GM23248 (cell line): ENCODE measurements at regions not wholly inside any gene's neighbourhood (a gene's known extent, or its start where the extent isn't known, plus 50 kb on each side); places are given as distances from the start of the nearest gene placed in this dataset.

Experiments
- DNase-seq: peaks from one replicate; pipeline ENCODE4 v3.0.0-alpha.2; 2015
- H2AFZ ChIP-seq: fragments of 200-600 bp; sonication (generic); 2 replicates; pipeline ENCODE4 v1.6.1; 2016; ENCODE audit warnings: antibody characterized with exemption
- H3F3A ChIP-seq: fragments of 200-600 bp; sonication (generic); 2 replicates; pipeline ENCODE4 v1.6.1; 2016; ENCODE audit warnings: mild to moderate bottlenecking, antibody characterized with exemption, mixed run types; ENCODE audit not compliant: insufficient read depth
- H3K27ac ChIP-seq: fragments of 200-600 bp; sonication (generic); 2 replicates; pipeline ENCODE4 v1.5.1; 2016; ENCODE audit warnings: mild to moderate bottlenecking
- H3K27me3 ChIP-seq: fragments of 200-600 bp; sonication (generic); replicated peaks from 2 replicates; pipeline ENCODE4 v1.6.1; 2016; ENCODE audit warnings: mild to moderate bottlenecking; ENCODE audit not compliant: insufficient read depth
- H3K36me3 ChIP-seq: fragments of 200-600 bp; sonication (generic); 2 replicates; pipeline ENCODE4 v1.6.1; 2016; ENCODE audit warnings: low read depth, mild to moderate bottlenecking
- H3K4me1 ChIP-seq: fragments of 200-600 bp; sonication (generic); 2 replicates; pipeline ENCODE4 v1.6.1; 2016; ENCODE audit warnings: mild to moderate bottlenecking; ENCODE audit not compliant: insufficient read depth
- H3K4me2 ChIP-seq: fragments of 200-600 bp; sonication (generic); one replicate; pipeline ENCODE4 v1.6.1; 2016; ENCODE audit warnings: mild to moderate bottlenecking; ENCODE audit not compliant: unreplicated experiment
- H3K4me3 ChIP-seq: fragments of 200-600 bp; sonication (generic); 2 replicates; pipeline ENCODE4 v1.5.1; 2016; ENCODE audit warnings: mild to moderate bottlenecking
- H3K79me2 ChIP-seq: fragments of 200-600 bp; sonication (generic); 2 replicates; pipeline ENCODE4 v1.6.1; 2016; ENCODE audit warnings: mild to moderate bottlenecking; ENCODE audit not compliant: insufficient read depth
- H3K9ac ChIP-seq: fragments of 200-600 bp; sonication (generic); 2 replicates; pipeline ENCODE4 v1.6.1; 2016; ENCODE audit warnings: mild to moderate bottlenecking
- H3K9me2 ChIP-seq: fragments of 200-600 bp; sonication (generic); 2 replicates; pipeline ENCODE4 v1.6.1; 2016; ENCODE audit warnings: mixed run types, mild to moderate bottlenecking, moderate library complexity; ENCODE audit not compliant: insufficient read depth
- H3K9me3 ChIP-seq: fragments of 200-600 bp; sonication (generic); one replicate; pipeline ENCODE4 v1.6.1; 2017; ENCODE audit warnings: low read depth
- H4K20me1 ChIP-seq: fragments of 200-600 bp; sonication (generic); 2 replicates; pipeline ENCODE4 v1.6.0; 2016; ENCODE audit not compliant: insufficient read depth
- EZH2 ChIP-seq: fragments of 200-600 bp; sonication (generic); IDR thresholded peaks from 2 replicates; pipeline ENCODE4 v1.6.1; 2018; ENCODE audit warnings: antibody characterized with exemption, mild to moderate bottlenecking; ENCODE audit not compliant: insufficient read depth, poor library complexity, severe bottlenecking
- EZH2phosphoT487 ChIP-seq: fragments of 200-600 bp; sonication (generic); IDR thresholded peaks from 2 replicates; pipeline ENCODE4 v1.6.1; 2018; ENCODE audit warnings: antibody characterized with exemption, moderate library complexity, mild to moderate bottlenecking, low read depth; ENCODE audit not compliant: insufficient read depth
- WGBS, 2 experiments: methylation state at CpG; one replicate each; pipeline ENCODE4 v1.1.6; 2015 to 2017; ENCODE audit warnings: low lambda C conversion rate in 2 of 2, low coverage in 1 of 2; ENCODE audit errors: missing lambda C conversion rate in 2 of 2; 5-methylcytosine and 5-hydroxymethylcytosine counted together
- in situ Hi-C: fragments of 300-500 bp; cut with MboI; formaldehyde crosslinking; loops from 2 replicates; pipeline ENCODE4 v1.15.0; 2020

GRCh38 chr2:12107939-12108338 lies 361.5 kb downstream of the LPIN1 start:
- in situ Hi-C loops, result no loop called here
- no peak overlapping the region for H3K4me3 ChIP-seq
- no peak for TF ChIP-seq EZH2
- no peak for TF ChIP-seq EZH2phosphoT487
- no peaks in the 10 kb centered on the region for H4K20me1 ChIP-seq
- H3F3A ChIP-seq, result peaks cover 8% of the 10 kb centered on the region; the same call in 1 of the 2 replicates
- no peaks in the 10 kb centered on the region for H3K36me3 ChIP-seq
- no peaks in the 10 kb centered on the region for H3K9me3 ChIP-seq
- no peak overlapping the region for H2AFZ ChIP-seq
- 87 to 90% methylated on average over 5 of the region's 5 CpGs for WGBS, 2 experiments
- no peak overlapping the region for H3K27ac ChIP-seq
- no peaks in the 10 kb centered on the region for H3K27me3 ChIP-seq
- H3K4me1 ChIP-seq, result peaks cover 5% of the 10 kb centered on the region
- no peak for DNase-seq
- H3K4me2 ChIP-seq, result no peak overlapping the region
- H3K9ac ChIP-seq, result no peak overlapping the region
- no peaks in the 10 kb centered on the region for H3K79me2 ChIP-seq
- no peaks in the 10 kb centered on the region for H3K9me2 ChIP-seq

GRCh38 chr2:12109363-12110017 lies 363.1 kb downstream of the LPIN1 start:
- Histone ChIP-seq H3K27me3 (no peaks in the 10 kb centered on the region), H3K9ac (no peak overlapping the region), H3K9me3 (no peaks in the 10 kb centered on the region), H3K79me2 (no peaks in the 10 kb centered on the region), H3K4me2 (no peak overlapping the region), H3K27ac (no peak overlapping the region), H3K9me2 (no peaks in the 10 kb centered on the region), H2AFZ (no peak overlapping the region), H3K36me3 (no peaks in the 10 kb centered on the region), H3K4me1 (peaks cover 5% of the 10 kb centered on the region), H3F3A (peaks cover 8% of the 10 kb centered on the region; the same call in 1 of the 2 replicates), H4K20me1 (no peaks in the 10 kb centered on the region), H3K4me3 (no peak overlapping the region)
- WGBS, 2 experiments, result 83 to 92% methylated on average over 4 of the region's 4 CpGs
- TF ChIP-seq EZH2phosphoT487 (no peak), EZH2 (no peak)
- no peak for DNase-seq
- in situ Hi-C loops, result no loop called here

GRCh38 chr2:12110074-12110473 lies 363.6 kb downstream of the LPIN1 start:
- TF ChIP-seq EZH2 (no peak), EZH2phosphoT487 (no peak)
- Histone ChIP-seq H3K4me2 (no peak overlapping the region), H3F3A (peaks cover 8% of the 10 kb centered on the region; the same call in 1 of the 2 replicates), H3K27ac (no peak overlapping the region), H3K79me2 (no peaks in the 10 kb centered on the region), H3K27me3 (no peaks in the 10 kb centered on the region), H3K4me1 (peaks cover 5% of the 10 kb centered on the region), H4K20me1 (no peaks in the 10 kb centered on the region), H3K9ac (no peak overlapping the region), H3K4me3 (no peak overlapping the region), H3K36me3 (no peaks in the 10 kb centered on the region), H3K9me2 (no peaks in the 10 kb centered on the region), H2AFZ (no peak overlapping the region), H3K9me3 (no peaks in the 10 kb centered on the region)
- 53 to 54% methylated on average over 4 of the region's 4 CpGs for WGBS, 2 experiments
- DNase-seq, result no peak
- in situ Hi-C loops, result no loop called here

GRCh38 chr2:12110481-12110880 lies 364.0 kb downstream of the LPIN1 start:
- in situ Hi-C loops, result no loop called here
- peaks cover 7% of the 10 kb centered on the region; the same call in 1 of the 2 replicates for H3F3A ChIP-seq
- peaks cover 5% of the 10 kb centered on the region for H3K4me1 ChIP-seq
- H3K27ac ChIP-seq, result no peak overlapping the region
- H2AFZ ChIP-seq, result no peak overlapping the region
- no peaks in the 10 kb centered on the region for H3K9me2 ChIP-seq
- no peak overlapping the region for H3K4me3 ChIP-seq
- 89 to 96% methylated on average over 5 of the region's 5 CpGs for WGBS, 2 experiments
- no peak for DNase-seq
- H3K79me2 ChIP-seq, result no peaks in the 10 kb centered on the region
- no peaks in the 10 kb centered on the region for H3K27me3 ChIP-seq
- H3K9ac ChIP-seq, result no peak overlapping the region
- no peak overlapping the region for H3K4me2 ChIP-seq
- H4K20me1 ChIP-seq, result no peaks in the 10 kb centered on the region
- no peaks in the 10 kb centered on the region for H3K36me3 ChIP-seq
- H3K9me3 ChIP-seq, result no peaks in the 10 kb centered on the region
- TF ChIP-seq EZH2 (no peak), EZH2phosphoT487 (no peak)
